GM10266 (cell line): ENCODE measurements at regions not wholly inside any gene's neighbourhood (a gene's known extent, or its start where the extent isn't known, plus 50 kb on each side); places are given as distances from the start of the nearest gene placed in this dataset.

Experiments
- DNase-seq: peaks from one replicate; pipeline ENCODE4 v3.0.0; 2012; ENCODE audit errors: extremely low spot score
- TF ChIP-seq, protein P1 (sequence below): IDR thresholded peaks from 2 replicates; pipeline ENCODE4 v1.5.1; 2012; ENCODE audit warnings: mild to moderate bottlenecking, low read depth; ENCODE audit not compliant: control insufficient read depth, insufficient read depth; ENCODE audit errors: missing control alignments

DNA sequence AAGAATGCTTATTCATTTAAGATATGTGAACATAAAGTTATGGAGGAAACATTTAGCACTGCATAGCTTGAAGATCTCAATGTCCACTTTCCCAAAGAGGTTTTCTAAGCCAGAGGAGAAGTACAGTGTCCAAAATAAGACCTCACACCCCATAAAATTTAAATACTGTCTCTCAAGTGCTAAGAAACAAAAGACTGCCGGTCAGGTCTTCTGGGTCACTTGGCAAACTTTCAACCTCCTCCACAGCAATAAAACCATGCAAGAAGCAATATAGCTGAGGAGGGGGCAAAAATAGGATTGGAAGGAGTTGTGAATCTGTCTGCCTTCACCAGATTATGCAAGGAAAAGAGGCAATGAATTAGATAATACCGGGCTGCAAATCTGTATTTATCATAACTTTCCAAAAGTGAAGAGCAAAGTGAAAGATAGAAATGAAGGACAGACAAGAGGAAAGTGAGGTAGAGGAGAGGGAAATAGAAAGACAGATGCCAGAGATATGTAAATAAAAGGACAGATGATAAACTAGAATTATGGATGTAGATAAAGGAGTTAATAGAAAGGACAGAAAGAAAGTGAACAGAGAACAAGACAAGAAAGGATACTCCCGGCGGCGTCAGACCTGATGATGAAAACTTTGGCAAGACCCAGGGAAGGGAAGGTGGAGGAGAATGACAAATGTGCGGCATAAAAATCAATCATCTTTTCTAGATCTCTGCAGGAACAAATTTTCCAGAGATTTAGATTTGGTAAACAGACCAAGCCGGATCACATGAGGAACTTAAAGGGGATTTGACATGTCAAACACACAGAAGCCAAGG lies 152.7 kb upstream of the FAM241A start:
- DNase-seq = no peak

DNA sequence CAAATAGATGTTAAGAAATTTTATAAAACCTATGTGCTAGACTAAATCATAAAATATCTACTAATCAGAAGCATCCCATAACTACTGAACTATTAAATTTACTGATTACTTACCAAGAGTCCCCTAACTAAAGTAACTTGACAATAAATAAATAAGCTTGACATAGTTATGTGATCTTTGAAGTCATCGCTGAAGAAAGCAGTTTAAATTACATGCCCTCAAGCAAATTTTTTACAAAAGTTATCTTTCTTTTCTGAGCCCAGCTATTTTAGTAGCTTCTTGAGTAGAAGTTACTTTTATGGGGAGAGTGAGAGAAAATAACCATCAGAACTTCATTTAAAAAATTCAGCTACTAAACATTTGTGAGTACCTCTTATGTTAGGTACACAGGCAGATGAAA lies 150.9 kb upstream of the FAM241A start:
- TF ChIP-seq, protein P1, sequence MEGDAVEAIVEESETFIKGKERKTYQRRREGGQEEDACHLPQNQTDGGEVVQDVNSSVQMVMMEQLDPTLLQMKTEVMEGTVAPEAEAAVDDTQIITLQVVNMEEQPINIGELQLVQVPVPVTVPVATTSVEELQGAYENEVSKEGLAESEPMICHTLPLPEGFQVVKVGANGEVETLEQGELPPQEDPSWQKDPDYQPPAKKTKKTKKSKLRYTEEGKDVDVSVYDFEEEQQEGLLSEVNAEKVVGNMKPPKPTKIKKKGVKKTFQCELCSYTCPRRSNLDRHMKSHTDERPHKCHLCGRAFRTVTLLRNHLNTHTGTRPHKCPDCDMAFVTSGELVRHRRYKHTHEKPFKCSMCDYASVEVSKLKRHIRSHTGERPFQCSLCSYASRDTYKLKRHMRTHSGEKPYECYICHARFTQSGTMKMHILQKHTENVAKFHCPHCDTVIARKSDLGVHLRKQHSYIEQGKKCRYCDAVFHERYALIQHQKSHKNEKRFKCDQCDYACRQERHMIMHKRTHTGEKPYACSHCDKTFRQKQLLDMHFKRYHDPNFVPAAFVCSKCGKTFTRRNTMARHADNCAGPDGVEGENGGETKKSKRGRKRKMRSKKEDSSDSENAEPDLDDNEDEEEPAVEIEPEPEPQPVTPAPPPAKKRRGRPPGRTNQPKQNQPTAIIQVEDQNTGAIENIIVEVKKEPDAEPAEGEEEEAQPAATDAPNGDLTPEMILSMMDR = no peak

More for the DNA sequence above, 152.7 kb upstream of the FAM241A start:
- TF ChIP-seq, protein P1 = no peak

DNA sequence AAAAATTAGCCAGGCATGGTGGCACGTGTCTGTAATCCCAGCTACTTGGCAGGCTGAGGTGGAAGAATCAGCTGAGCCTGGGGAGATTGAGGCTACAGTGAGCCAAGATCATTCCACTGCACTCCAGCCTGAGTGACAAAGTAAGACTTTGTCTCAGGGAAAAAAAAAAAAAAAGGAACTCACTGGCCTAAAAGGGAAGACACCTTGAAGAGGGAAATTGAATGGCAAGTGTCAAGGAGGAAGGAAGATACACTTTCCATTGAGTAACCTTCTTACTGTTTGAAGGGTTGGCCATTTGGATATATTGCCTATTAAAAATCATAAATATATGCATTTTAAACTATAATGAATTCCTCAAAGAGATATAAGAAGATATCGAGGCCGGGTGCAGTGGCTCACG lies 147.5 kb upstream of the FAM241A start:
- DNase-seq = no peak
- TF ChIP-seq, protein P1 = no peak

More for the DNA sequence above, 150.9 kb upstream of the FAM241A start:
- no peak for DNase-seq

DNA sequence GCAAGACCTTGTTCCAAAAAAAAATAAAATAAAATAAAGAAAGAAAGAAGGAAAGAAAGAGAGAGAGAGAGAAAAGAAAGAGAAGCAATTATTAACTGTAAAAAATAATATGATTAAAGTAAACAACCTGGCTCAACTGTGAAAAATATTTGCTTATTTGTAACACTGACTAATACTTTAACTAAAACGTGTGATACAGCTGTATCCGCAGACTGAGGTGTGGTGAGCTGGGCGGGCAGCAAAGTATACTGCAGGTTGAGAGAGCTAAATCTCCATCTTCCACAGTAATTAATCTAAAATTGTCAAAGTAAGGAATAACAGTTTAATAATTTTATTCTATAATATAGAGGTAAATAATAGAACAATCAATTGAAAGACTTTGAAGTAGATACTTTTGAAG lies 145.5 kb upstream of the FAM241A start:
- DNase-seq = no peak
- TF ChIP-seq, protein P1 = no peak

DNA sequence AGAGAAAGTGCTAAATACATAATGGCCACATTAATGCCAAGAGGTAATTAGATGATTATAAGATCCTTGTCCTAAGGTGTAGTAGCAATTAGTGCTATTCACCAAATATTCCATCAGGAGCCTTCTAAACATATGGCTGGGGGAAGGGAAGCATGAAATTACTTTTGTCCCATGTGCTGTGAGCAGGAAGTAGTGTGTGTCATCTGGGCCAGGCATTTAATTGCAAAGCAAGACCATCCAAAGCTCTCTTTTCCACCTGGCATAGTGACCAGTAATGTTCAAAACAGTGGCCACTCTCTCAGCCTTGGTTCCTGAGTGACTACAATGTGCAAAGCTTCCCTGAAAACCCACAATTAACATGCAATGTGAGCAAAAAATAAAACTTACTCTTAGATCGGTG lies 144.2 kb upstream of the FAM241A start:
- no peak for DNase-seq
- TF ChIP-seq, protein P1 = no peak

DNA sequence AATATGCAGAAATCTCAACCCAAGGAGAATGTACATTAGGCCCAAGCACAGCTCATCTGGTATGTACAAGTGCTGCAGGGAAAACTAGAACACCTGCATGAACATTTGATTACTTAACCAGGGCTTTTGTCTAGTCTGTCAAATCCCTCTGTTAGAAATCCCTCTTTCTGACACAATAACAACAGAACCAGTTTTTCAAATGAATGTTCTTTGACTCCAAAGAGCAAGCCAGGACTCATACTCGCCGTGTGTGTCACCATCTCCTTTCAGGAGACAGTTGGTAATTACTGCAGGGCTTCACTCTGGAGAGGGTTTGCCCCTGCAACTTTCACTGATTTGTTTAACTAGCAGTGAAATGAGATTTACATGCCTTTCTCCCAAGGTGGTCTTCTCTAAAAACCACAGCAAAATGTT lies 143.0 kb upstream of the FAM241A start:
- TF ChIP-seq, protein P1 = no peak
- no peak for DNase-seq

DNA sequence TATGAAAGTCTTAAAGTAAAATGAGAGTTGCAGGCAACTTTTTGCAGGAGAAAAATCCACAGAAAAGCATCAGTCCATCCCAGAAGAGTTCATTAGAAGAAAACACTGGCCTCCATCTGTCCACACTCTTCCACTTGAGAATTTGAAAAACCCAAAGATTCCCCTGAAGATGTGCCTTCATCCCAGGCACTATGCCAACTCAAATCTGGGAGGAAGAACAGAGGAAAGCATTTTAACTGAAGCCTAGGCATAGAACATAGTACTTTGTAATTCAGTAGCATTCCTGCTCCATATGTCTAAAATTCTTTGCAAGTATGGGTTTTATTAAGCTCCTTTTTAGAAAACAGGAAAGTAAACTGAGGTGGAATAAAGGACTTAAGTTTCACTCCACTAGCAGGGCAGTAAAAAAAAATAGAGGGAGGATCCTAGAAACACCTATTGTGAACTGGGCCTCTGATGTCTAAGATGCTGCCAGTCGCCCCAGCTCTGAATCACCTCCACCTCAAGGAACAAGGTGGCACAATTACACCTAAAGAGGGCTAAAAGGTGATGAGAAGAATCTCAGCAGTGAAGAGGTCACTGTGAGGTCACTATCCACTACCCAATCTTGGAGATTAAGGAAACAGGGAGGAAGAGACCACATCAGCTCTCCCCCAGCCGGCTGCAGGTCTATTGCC lies 141.9 kb upstream of the FAM241A start:
- no peak for DNase-seq
- TF ChIP-seq, protein P1 = no peak
